ENCODE measurements at regions not wholly inside any gene's neighbourhood (a gene's known extent, or its start where the extent isn't known, plus 50 kb on each side); places are given as distances from the start of the nearest gene placed in this dataset.

- no peak for DNase-seq (ENCODE audit: extremely low spot score)
- no peak overlapping the region for H3K4me3 ChIP-seq (ENCODE audit: low read depth, low read length)
- no peaks in the 10 kb centered on the region for H3K4me1 ChIP-seq (ENCODE audit: insufficient read depth)
- WGBS: 28% methylated on average over 9 of the region's 9 CpGs
- H3K36me3 ChIP-seq (ENCODE audit: insufficient read depth): no peaks in the 10 kb centered on the region
- H3K27ac ChIP-seq (ENCODE audit: low read depth): no peak overlapping the region
Observed at GRCh38 chr11:120017582-120018150, 120.2 kb downstream of the TRIM29 start.

GRCh38 chr11:120013325-120014250 lies 124.3 kb downstream of the TRIM29 start:
- Histone ChIP-seq H3K36me3 (ENCODE audit: insufficient read depth) (no peaks in the 10 kb centered on the region), H3K4me3 (ENCODE audit: low read depth, low read length) (no peak overlapping the region), H3K4me1 (ENCODE audit: insufficient read depth) (no peaks in the 10 kb centered on the region), H3K27ac (ENCODE audit: low read depth) (no peak overlapping the region)
- 36% methylated on average over 28 of the region's 28 CpGs for WGBS
- no peak for DNase-seq (ENCODE audit: extremely low spot score)

GRCh38 chr11:120012245-120012644 lies 125.7 kb downstream of the TRIM29 start:
- WGBS: 66% methylated on average over 7 of the region's 7 CpGs
- no peak overlapping the region for H3K27ac ChIP-seq (ENCODE audit: low read depth)
- DNase-seq (ENCODE audit: extremely low spot score): no peak
- H3K36me3 ChIP-seq (ENCODE audit: insufficient read depth): no peaks in the 10 kb centered on the region
- H3K4me1 ChIP-seq (ENCODE audit: insufficient read depth): no peaks in the 10 kb centered on the region
- no peak overlapping the region for H3K4me3 ChIP-seq (ENCODE audit: low read depth, low read length)

- Histone ChIP-seq H3K4me3 (ENCODE audit: low read depth, low read length) (no peak overlapping the region), H3K27ac (ENCODE audit: low read depth) (no peak overlapping the region), H3K4me1 (ENCODE audit: insufficient read depth) (no peaks in the 10 kb centered on the region), H3K36me3 (ENCODE audit: insufficient read depth) (no peaks in the 10 kb centered on the region)
- WGBS: 60% methylated on average over 10 of the region's 10 CpGs
- no peak for DNase-seq (ENCODE audit: extremely low spot score)
Observed at GRCh38 chr11:120011836-120012235, 126.1 kb downstream of the TRIM29 start.

- 56% methylated on average over 9 of the region's 9 CpGs for WGBS
- DNase-seq (ENCODE audit: extremely low spot score): no peak
Observed at GRCh38 chr11:120010775-120011174, 127.1 kb downstream of the TRIM29 start.

GRCh38 chr11:120009938-120010337 lies 128.0 kb downstream of the TRIM29 start:
- H3K27ac ChIP-seq (ENCODE audit: low read depth): no peak overlapping the region
- H3K36me3 ChIP-seq (ENCODE audit: insufficient read depth): no peaks in the 10 kb centered on the region
- H3K4me3 ChIP-seq (ENCODE audit: low read depth, low read length): no peak overlapping the region
- 87% methylated on average over 4 of the region's 4 CpGs for WGBS
- DNase-seq (ENCODE audit: extremely low spot score): no peak
- no peaks in the 10 kb centered on the region for H3K4me1 ChIP-seq (ENCODE audit: insufficient read depth)

More at GRCh38 chr11:120010775-120011174, 127.1 kb downstream of the TRIM29 start:
- Histone ChIP-seq H3K4me1 (ENCODE audit: insufficient read depth) (no peaks in the 10 kb centered on the region), H3K36me3 (ENCODE audit: insufficient read depth) (no peaks in the 10 kb centered on the region), H3K27ac (ENCODE audit: low read depth) (no peak overlapping the region), H3K4me3 (ENCODE audit: low read depth, low read length) (no peak overlapping the region)

- Histone ChIP-seq H3K4me3 (ENCODE audit: low read depth, low read length) (no peak overlapping the region), H3K27ac (ENCODE audit: low read depth) (no peak overlapping the region), H3K4me1 (ENCODE audit: insufficient read depth) (no peaks in the 10 kb centered on the region), H3K36me3 (ENCODE audit: insufficient read depth) (no peaks in the 10 kb centered on the region)
- 81% methylated on average over 4 of the region's 4 CpGs for WGBS
- no peak for DNase-seq (ENCODE audit: extremely low spot score)
Observed at GRCh38 chr11:120007144-120007543, 130.8 kb downstream of the TRIM29 start.

GRCh38 chr11:120004723-120005122 lies 133.2 kb downstream of the TRIM29 start:
- 49% methylated on average over 4 of the region's 4 CpGs for WGBS

GRCh38 chr11:120001178-120002090 lies 136.5 kb downstream of the TRIM29 start:
- no peak overlapping the region for H3K27ac ChIP-seq (ENCODE audit: low read depth)
- H3K4me1 ChIP-seq (ENCODE audit: insufficient read depth): no peaks in the 10 kb centered on the region
- no peak overlapping the region for H3K4me3 ChIP-seq (ENCODE audit: low read depth, low read length)
- no peaks in the 10 kb centered on the region for H3K36me3 ChIP-seq (ENCODE audit: insufficient read depth)
- WGBS: 45% methylated on average over 14 of the region's 14 CpGs
- no peak for DNase-seq (ENCODE audit: extremely low spot score)

More at GRCh38 chr11:120004723-120005122, 133.2 kb downstream of the TRIM29 start:
- DNase-seq (ENCODE audit: extremely low spot score): no peak
- H3K27ac ChIP-seq (ENCODE audit: low read depth): no peak overlapping the region
- H3K36me3 ChIP-seq (ENCODE audit: insufficient read depth): no peaks in the 10 kb centered on the region
- H3K4me3 ChIP-seq (ENCODE audit: low read depth, low read length): no peak overlapping the region
- no peaks in the 10 kb centered on the region for H3K4me1 ChIP-seq (ENCODE audit: insufficient read depth)

GRCh38 chr11:119999220-119999619 lies 138.7 kb downstream of the TRIM29 start:
- DNase-seq (ENCODE audit: extremely low spot score): no peak
- 57% methylated on average over 2 of the region's 2 CpGs for WGBS
- H3K27ac ChIP-seq (ENCODE audit: low read depth): no peak overlapping the region
- H3K36me3 ChIP-seq (ENCODE audit: insufficient read depth): no peaks in the 10 kb centered on the region
- no peaks in the 10 kb centered on the region for H3K4me1 ChIP-seq (ENCODE audit: insufficient read depth)
- no peak overlapping the region for H3K4me3 ChIP-seq (ENCODE audit: low read depth, low read length)

GRCh38 chr11:119996556-119996955 lies 141.4 kb downstream of the TRIM29 start:
- Histone ChIP-seq H3K4me1 (ENCODE audit: insufficient read depth) (no peaks in the 10 kb centered on the region), H3K27ac (ENCODE audit: low read depth) (no peak overlapping the region), H3K36me3 (ENCODE audit: insufficient read depth) (no peaks in the 10 kb centered on the region), H3K4me3 (ENCODE audit: low read depth, low read length) (no peak overlapping the region)
- DNase-seq (ENCODE audit: extremely low spot score): no peak
- WGBS: 64% methylated on average over 5 of the region's 5 CpGs

GRCh38 chr11:119995730-119996491 lies 142.0 kb downstream of the TRIM29 start:
- 51% methylated on average over 6 of the region's 6 CpGs for WGBS
- no peak for DNase-seq (ENCODE audit: extremely low spot score)

GRCh38 chr11:119993722-119994121 lies 144.2 kb downstream of the TRIM29 start:
- no peak for DNase-seq (ENCODE audit: extremely low spot score)
- no peak overlapping the region for H3K27ac ChIP-seq (ENCODE audit: low read depth)

More at GRCh38 chr11:119995730-119996491, 142.0 kb downstream of the TRIM29 start:
- no peaks in the 10 kb centered on the region for H3K36me3 ChIP-seq (ENCODE audit: insufficient read depth)
- H3K27ac ChIP-seq (ENCODE audit: low read depth): no peak overlapping the region
- no peaks in the 10 kb centered on the region for H3K4me1 ChIP-seq (ENCODE audit: insufficient read depth)
- H3K4me3 ChIP-seq (ENCODE audit: low read depth, low read length): no peak overlapping the region

More at GRCh38 chr11:119993722-119994121, 144.2 kb downstream of the TRIM29 start:
- WGBS: 69% methylated on average over 4 of the region's 4 CpGs
- no peak overlapping the region for H3K4me3 ChIP-seq (ENCODE audit: low read depth, low read length)
- H3K4me1 ChIP-seq (ENCODE audit: insufficient read depth): no peaks in the 10 kb centered on the region
- H3K36me3 ChIP-seq (ENCODE audit: insufficient read depth): no peaks in the 10 kb centered on the region
